Endodermal cell (in vitro differentiated cells): ENCODE measurements at regions not wholly inside any gene's neighbourhood (a gene's known extent, or its start where the extent isn't known, plus 50 kb on each side); places are given as distances from the start of the nearest gene placed in this dataset.

Experiments
- DNase-seq: peaks from one replicate; pipeline ENCODE4 v3.0.0-alpha.2; 2017
- H3K27ac ChIP-seq: 2 replicates; pipeline ENCODE4 v1.5.1; 2013; ENCODE audit warnings: mild to moderate bottlenecking, low read depth, low read length, moderate library complexity
- H3K27me3 ChIP-seq: 2 replicates; pipeline ENCODE4 v1.6.1; 2013; ENCODE audit warnings: mild to moderate bottlenecking, low read length, moderate library complexity; ENCODE audit not compliant: insufficient read depth, control insufficient read depth, poor library complexity, severe bottlenecking
- H3K36me3 ChIP-seq: 2 replicates; pipeline ENCODE4 v1.7.0; 2013; ENCODE audit warnings: mild to moderate bottlenecking, low read length, moderate library complexity; ENCODE audit not compliant: control insufficient read depth, insufficient read depth
- H3K4me1 ChIP-seq: one replicate; pipeline ENCODE4 v1.7.0; 2013; ENCODE audit warnings: low read length; ENCODE audit not compliant: control insufficient read depth, insufficient read depth
- H3K4me3 ChIP-seq: 2 replicates; pipeline ENCODE4 v1.5.1; 2013; ENCODE audit warnings: mild to moderate bottlenecking, low read length, moderate library complexity
- H3K9ac ChIP-seq: 2 replicates; pipeline ENCODE4 v1.6.1; 2013; ENCODE audit warnings: mild to moderate bottlenecking, low read length, moderate library complexity; ENCODE audit not compliant: poor library complexity, severe bottlenecking; ENCODE audit errors: extremely low read depth
- H3K9me3 ChIP-seq: 2 replicates; pipeline ENCODE4 v1.6.1; 2013; ENCODE audit warnings: mild to moderate bottlenecking, low read length, moderate library complexity; ENCODE audit not compliant: control insufficient read depth
- H3K27ac Mint-ChIP-seq: 2 replicates; pipeline ENCODE4 v1.8.0; 2020; ENCODE audit warnings: mixed read lengths
- H3K27me3 Mint-ChIP-seq: 2 replicates; pipeline ENCODE4 v1.8.0; 2021; ENCODE audit warnings: mild to moderate bottlenecking, mixed read lengths; ENCODE audit not compliant: insufficient read depth
- H3K36me3 Mint-ChIP-seq: 2 replicates; pipeline ENCODE4 v1.8.0; 2020; ENCODE audit warnings: low read depth, mixed read lengths
- H3K4me1 Mint-ChIP-seq: 2 replicates; pipeline ENCODE4 v1.8.0; 2020; ENCODE audit warnings: mixed read lengths
- H3K4me3 Mint-ChIP-seq: 2 replicates; pipeline ENCODE4 v1.8.0; 2020; ENCODE audit warnings: mild to moderate bottlenecking, moderate library complexity, mixed read lengths
- H3K9me3 Mint-ChIP-seq: 2 replicates; pipeline ENCODE4 v1.8.0; 2020; ENCODE audit warnings: mild to moderate bottlenecking, mixed read lengths
- CTCF ChIP-seq: fragments of 200-600 bp; sonication (generic); conservative IDR thresholded peaks from 2 replicates; pipeline ENCODE4 v1.5.0; 2021; ENCODE audit warnings: antibody characterized with exemption, mild to moderate bottlenecking
- WGBS, 2 experiments: methylation state at CpG; one replicate each; pipeline versions ENCODE4 v1.1.5 to v1.1.7; 2013; ENCODE audit warnings: missing lambda C conversion rate in 2 of 2, mixed read lengths in 1 of 2; ENCODE audit not compliant: insufficient coverage in 1 of 2, insufficient read length in 1 of 2; 5-methylcytosine and 5-hydroxymethylcytosine counted together

DNA sequence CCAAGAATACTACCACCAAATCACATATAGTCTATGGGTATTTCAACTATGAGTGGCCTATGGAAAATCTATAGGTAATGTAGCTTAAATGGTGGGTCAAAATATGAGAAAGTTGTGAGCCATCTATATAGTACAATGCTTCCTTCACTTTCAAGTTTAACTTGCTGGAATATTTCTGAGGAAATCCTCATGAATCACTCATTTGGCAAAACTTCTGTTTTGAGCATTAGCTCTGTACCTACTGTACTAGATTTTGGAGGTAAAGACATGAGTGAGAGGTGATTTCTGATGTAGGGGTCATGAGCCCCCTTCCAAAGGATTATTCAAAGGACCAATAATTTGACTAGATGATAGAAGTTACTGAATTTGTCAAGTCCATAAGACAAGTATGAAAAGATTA, 80.6 kb upstream of the DAB2 start:
- Mint-ChIP-seq H3K4me3 (no peak overlapping the region), H3K4me1 (no peaks in the 10 kb centered on the region), H3K36me3 (no peaks in the 10 kb centered on the region), H3K27me3 (no peaks in the 10 kb centered on the region), H3K9me3 (no peaks in the 10 kb centered on the region), H3K27ac (no peak overlapping the region)
- H3K4me3 ChIP-seq: no peak overlapping the region
- H3K27me3 ChIP-seq: no peaks in the 10 kb centered on the region
- no peaks in the 10 kb centered on the region for H3K36me3 ChIP-seq
- H3K27ac ChIP-seq: no peak overlapping the region
- no peaks in the 10 kb centered on the region for H3K9me3 ChIP-seq
- no peak overlapping the region for H3K9ac ChIP-seq
- TF ChIP-seq CTCF: no peak
- H3K4me1 ChIP-seq: peaks cover 5% of the 10 kb centered on the region
- no peak for DNase-seq

DNA sequence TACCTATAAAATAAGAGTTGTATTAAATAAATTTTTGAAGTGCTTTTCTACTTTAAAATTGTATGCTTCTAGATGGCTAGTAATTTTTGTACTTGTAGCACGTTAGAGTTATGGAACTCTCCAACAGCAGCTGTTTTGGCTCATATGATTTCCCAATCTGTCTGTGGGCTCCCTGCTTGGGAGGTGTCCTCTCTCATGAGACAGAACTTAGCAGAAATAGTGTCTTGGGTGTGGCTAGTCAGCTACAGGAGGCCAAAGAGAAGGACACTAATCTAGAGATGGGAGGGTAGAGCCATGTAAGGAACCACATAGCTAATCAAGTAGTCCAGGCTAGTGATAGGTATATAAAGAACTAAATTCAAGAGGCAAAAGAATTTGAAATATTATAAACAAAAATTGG, 78.4 kb upstream of the DAB2 start:
- no peak for DNase-seq
- H3K27ac Mint-ChIP-seq: no peak overlapping the region
- Histone ChIP-seq H3K4me1 (peaks cover 5% of the 10 kb centered on the region), H3K9ac (no peak overlapping the region), H3K27ac (no peak overlapping the region), H3K9me3 (no peaks in the 10 kb centered on the region), H3K27me3 (no peaks in the 10 kb centered on the region), H3K4me3 (no peak overlapping the region), H3K36me3 (no peaks in the 10 kb centered on the region)
- no peak overlapping the region for H3K4me3 Mint-ChIP-seq
- WGBS, 2 experiments: 83 to 100% methylated on average over 1 of the region's 1 CpG
- H3K36me3 Mint-ChIP-seq: no peaks in the 10 kb centered on the region
- peaks cover 3% of the 10 kb centered on the region for H3K4me1 Mint-ChIP-seq
- no peak for TF ChIP-seq CTCF
- no peaks in the 10 kb centered on the region for H3K9me3 Mint-ChIP-seq
- no peaks in the 10 kb centered on the region for H3K27me3 Mint-ChIP-seq

DNA sequence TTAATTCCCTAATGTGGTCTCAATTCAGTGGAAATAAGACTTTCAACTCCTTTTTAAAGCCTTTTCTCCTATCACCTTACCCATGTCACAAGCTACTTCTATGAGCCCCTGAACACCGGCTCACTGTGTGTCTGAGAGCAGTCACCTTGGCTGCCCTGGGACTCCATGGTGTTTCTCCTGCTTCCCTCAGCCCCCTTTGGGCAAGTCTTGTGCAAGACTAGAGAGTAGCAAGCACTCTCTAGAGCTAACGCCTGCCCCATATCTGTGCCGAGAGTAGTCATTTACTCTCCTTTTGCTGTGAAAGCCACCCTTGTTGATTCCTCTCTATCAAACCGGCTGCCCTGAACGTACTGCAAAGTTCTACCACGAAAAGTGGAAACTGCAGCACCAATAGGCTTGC, 77.9 kb upstream of the DAB2 start:
- Mint-ChIP-seq H3K27me3 (no peaks in the 10 kb centered on the region), H3K27ac (no peak overlapping the region), H3K36me3 (no peaks in the 10 kb centered on the region), H3K9me3 (no peaks in the 10 kb centered on the region), H3K4me1 (peaks cover 6% of the 10 kb centered on the region), H3K4me3 (no peak overlapping the region)
- Histone ChIP-seq H3K9me3 (no peaks in the 10 kb centered on the region), H3K9ac (no peak overlapping the region), H3K36me3 (no peaks in the 10 kb centered on the region), H3K4me1 (peaks cover 5% of the 10 kb centered on the region), H3K27ac (no peak overlapping the region), H3K4me3 (no peak overlapping the region), H3K27me3 (no peaks in the 10 kb centered on the region)
- 92 to 96% methylated on average over 5 to 6 of the region's 6 CpGs for WGBS, 2 experiments
- DNase-seq: no peak
- TF ChIP-seq CTCF: no peak
